ENCODE measurements at regions not wholly inside any gene's neighbourhood (a gene's known extent, or its start where the extent isn't known, plus 50 kb on each side); places are given as distances from the start of the nearest gene placed in this dataset.

- TF ChIP-seq CTCF (IDR thresholded peaks at IDR 0.05) (no peak), POLR2A (IDR thresholded peaks at IDR 0.05) (no peak)
Observed at GRCh38 chr7:153941061-153941460, 111.1 kb upstream of the DPP6 start.

Data from thyroid gland (tissue), 4 donors.